HG02840 (cell line): ENCODE measurements at regions not wholly inside any gene's neighbourhood (a gene's known extent, or its start where the extent isn't known, plus 50 kb on each side); places are given as distances from the start of the nearest gene placed in this dataset.
"Not testable (repeated sequence)": the region's sequence is repeated elsewhere in the genome, so short reads cannot be mapped to it uniquely, and the experiment has no call there.

Source experiments
- ATAC-seq: cut with Tn5 transposase; IDR thresholded peaks from one replicate; pipeline ENCODE4 v1.9.1; 2021; ENCODE audit warnings: mild to moderate bottlenecking, moderate library complexity, moderate number of reproducible peaks; ENCODE audit not compliant: unreplicated experiment, low FRiP score

GRCh38 chr9:124163760-124164255 lies 93.9 kb upstream of the NEK6 start:
- ATAC-seq, result no peak

GRCh38 chr9:124164811-124165210 lies 92.9 kb upstream of the NEK6 start:
- no peak for ATAC-seq

GRCh38 chr9:124174433-124174832 lies 83.3 kb upstream of the NEK6 start:
- ATAC-seq, result no peak

GRCh38 chr9:124177522-124177921 lies 80.2 kb upstream of the NEK6 start:
- ATAC-seq, result not testable (repeated sequence)

- ATAC-seq, result no peak
Observed at GRCh38 chr9:124179196-124180071, 78.3 kb upstream of the NEK6 start.

GRCh38 chr9:124180557-124180956 lies 77.2 kb upstream of the NEK6 start:
- no peak for ATAC-seq

GRCh38 chr9:124182741-124183140 lies 75.0 kb upstream of the NEK6 start:
- ATAC-seq, result no peak

GRCh38 chr9:124183772-124184171 lies 74.0 kb upstream of the NEK6 start:
- ATAC-seq, result no peak

- no peak for ATAC-seq
Observed at GRCh38 chr9:124185413-124185812, 72.3 kb upstream of the NEK6 start.

- no peak for ATAC-seq
Observed at GRCh38 chr9:124187311-124187710, 70.4 kb upstream of the NEK6 start.

GRCh38 chr9:124188331-124189110 lies 69.2 kb upstream of the NEK6 start:
- ATAC-seq, result no peak

- no peak for ATAC-seq
Observed at GRCh38 chr9:124190761-124191160, 67.0 kb upstream of the NEK6 start.

GRCh38 chr9:124191691-124192395 lies 65.9 kb upstream of the NEK6 start:
- ATAC-seq, result no peak

GRCh38 chr9:124196814-124197176 lies 61.0 kb upstream of the NEK6 start:
- no peak for ATAC-seq

GRCh38 chr9:124197177-124198095 lies 60.3 kb upstream of the NEK6 start:
- peak; percentile 64 for ATAC-seq

GRCh38 chr9:124198331-124198730 lies 59.4 kb upstream of the NEK6 start:
- no peak for ATAC-seq

- ATAC-seq, result no peak
Observed at GRCh38 chr9:124198948-124199347, 58.8 kb upstream of the NEK6 start.

- no peak for ATAC-seq
Observed at GRCh38 chr9:124199474-124199873, 58.3 kb upstream of the NEK6 start.

GRCh38 chr9:124202447-124202971 lies 55.2 kb upstream of the NEK6 start:
- ATAC-seq, result peak; percentile 70
